ENCODE measurements at regions not wholly inside any gene's neighbourhood (a gene's known extent, or its start where the extent isn't known, plus 50 kb on each side); places are given as distances from the start of the nearest gene placed in this dataset.

GRCh38 chr15:93458597-93458996, 369.6 kb upstream of the RGMA start:
- Mint-ChIP-seq H3K27me3 (ENCODE audit: low read depth, unreplicated experiment) (peaks cover 26% of the 10 kb centered on the region), H3K4me3 (ENCODE audit: unreplicated experiment) (no peak overlapping the region), H3K36me3 (ENCODE audit: low read depth, unreplicated experiment) (no peaks in the 10 kb centered on the region), H3K4me1 (ENCODE audit: low read depth, unreplicated experiment) (peaks cover 14% of the 10 kb centered on the region), H3K27ac (ENCODE audit: unreplicated experiment) (no peak overlapping the region), H3K9me3 (ENCODE audit: unreplicated experiment) (peaks cover 14% of the 10 kb centered on the region)
- Histone ChIP-seq H3K4me2 (ENCODE audit: low read length) (no peak overlapping the region), H3K4me3 (ENCODE audit: insufficient read depth, low read depth, low read length) (no peak overlapping the region), H3K27me3 (ENCODE audit: insufficient read depth, low read length) (peaks cover 2% of the 10 kb centered on the region), H3K9me3 (ENCODE audit: insufficient read depth, low read depth, low read length) (no peaks in the 10 kb centered on the region), H3K4me1 (ENCODE audit: insufficient read depth, low read length) (no peaks in the 10 kb centered on the region), H3K79me2 (ENCODE audit: insufficient read depth, low read length) (no peaks in the 10 kb centered on the region), H3K27ac (ENCODE audit: low read depth, low read length) (no peak overlapping the region), H3K9ac (ENCODE audit: low read length) (no peak overlapping the region), H4K20me1 (ENCODE audit: insufficient read depth, low read length) (no peaks in the 10 kb centered on the region), H3K36me3 (ENCODE audit: insufficient read depth, low read length) (no peaks in the 10 kb centered on the region), H2AFZ (ENCODE audit: low read depth, low read length) (no peak overlapping the region)
- FAIRE-seq, result no peak
- no peak for DNase-seq (ENCODE audit: low read depth)
- no peak for TF ChIP-seq EZH2 (IDR thresholded peaks at IDR 0.05; ENCODE audit: insufficient read depth, low read length)
- no peak for TF ChIP-seq CTCF (IDR thresholded peaks at IDR 0.05; ENCODE audit: insufficient read depth, low read depth, low read length)

GRCh38 chr15:93454788-93455187, 365.8 kb upstream of the RGMA start:
- TF ChIP-seq CTCF (IDR thresholded peaks at IDR 0.05; ENCODE audit: insufficient read depth, low read depth, low read length) (no peak), EZH2 (IDR thresholded peaks at IDR 0.05; ENCODE audit: insufficient read depth, low read length) (no peak)
- Histone ChIP-seq H2AFZ (ENCODE audit: low read depth, low read length) (no peak overlapping the region), H4K20me1 (ENCODE audit: insufficient read depth, low read length) (no peaks in the 10 kb centered on the region), H3K4me2 (ENCODE audit: low read length) (no peak overlapping the region), H3K79me2 (ENCODE audit: insufficient read depth, low read length) (no peaks in the 10 kb centered on the region), H3K36me3 (ENCODE audit: insufficient read depth, low read length) (no peaks in the 10 kb centered on the region), H3K27ac (ENCODE audit: low read depth, low read length) (no peak overlapping the region), H3K9me3 (ENCODE audit: insufficient read depth, low read depth, low read length) (no peaks in the 10 kb centered on the region), H3K27me3 (ENCODE audit: insufficient read depth, low read length) (peaks cover 2% of the 10 kb centered on the region), H3K9ac (ENCODE audit: low read length) (no peak overlapping the region), H3K4me3 (ENCODE audit: insufficient read depth, low read depth, low read length) (no peak overlapping the region), H3K4me1 (ENCODE audit: insufficient read depth, low read length) (no peaks in the 10 kb centered on the region)
- Mint-ChIP-seq H3K36me3 (ENCODE audit: low read depth, unreplicated experiment) (no peaks in the 10 kb centered on the region), H3K9me3 (ENCODE audit: unreplicated experiment) (peaks cover 8% of the 10 kb centered on the region), H3K4me1 (ENCODE audit: low read depth, unreplicated experiment) (peaks cover under 1% of the 10 kb centered on the region), H3K4me3 (ENCODE audit: unreplicated experiment) (no peak overlapping the region), H3K27ac (ENCODE audit: unreplicated experiment) (no peak overlapping the region), H3K27me3 (ENCODE audit: low read depth, unreplicated experiment) (peaks cover 14% of the 10 kb centered on the region)
- DNase-seq (ENCODE audit: low read depth), result no peak
- no peak for FAIRE-seq

- no peaks in the 10 kb centered on the region for H3K9me3 ChIP-seq (ENCODE audit: insufficient read depth, low read depth, low read length)
- H3K27ac ChIP-seq (ENCODE audit: low read depth, low read length), result no peak overlapping the region
- FAIRE-seq (no peak), DNase-seq (ENCODE audit: low read depth) (no peak)
- TF ChIP-seq CTCF (IDR thresholded peaks at IDR 0.05; ENCODE audit: insufficient read depth, low read depth, low read length) (no peak), EZH2 (IDR thresholded peaks at IDR 0.05; ENCODE audit: insufficient read depth, low read length) (no peak)
- Mint-ChIP-seq H3K27me3 (ENCODE audit: low read depth, unreplicated experiment) (peaks cover 14% of the 10 kb centered on the region), H3K27ac (ENCODE audit: unreplicated experiment) (no peak overlapping the region), H3K4me1 (ENCODE audit: low read depth, unreplicated experiment) (no peaks in the 10 kb centered on the region), H3K4me3 (ENCODE audit: unreplicated experiment) (no peak overlapping the region), H3K36me3 (ENCODE audit: low read depth, unreplicated experiment) (no peaks in the 10 kb centered on the region), H3K9me3 (ENCODE audit: unreplicated experiment) (peaks cover 6% of the 10 kb centered on the region)
- H3K4me2 ChIP-seq (ENCODE audit: low read length), result no peak overlapping the region
- H2AFZ ChIP-seq (ENCODE audit: low read depth, low read length), result no peak overlapping the region
- no peak overlapping the region for H3K9ac ChIP-seq (ENCODE audit: low read length)
- H3K4me1 ChIP-seq (ENCODE audit: insufficient read depth, low read length), result no peaks in the 10 kb centered on the region
- H4K20me1 ChIP-seq (ENCODE audit: insufficient read depth, low read length), result no peaks in the 10 kb centered on the region
- no peak overlapping the region for H3K4me3 ChIP-seq (ENCODE audit: insufficient read depth, low read depth, low read length)
- H3K79me2 ChIP-seq (ENCODE audit: insufficient read depth, low read length), result no peaks in the 10 kb centered on the region
- H3K27me3 ChIP-seq (ENCODE audit: insufficient read depth, low read length), result peaks cover 2% of the 10 kb centered on the region
- no peaks in the 10 kb centered on the region for H3K36me3 ChIP-seq (ENCODE audit: insufficient read depth, low read length)
Observed at GRCh38 chr15:93452537-93453211, 363.7 kb upstream of the RGMA start.
